Ovary (tissue), 7 donors: ENCODE measurements at regions not wholly inside any gene's neighbourhood (a gene's known extent, or its start where the extent isn't known, plus 50 kb on each side); places are given as distances from the start of the nearest gene placed in this dataset.

ENCODE experiments used
- DNase-seq, 5 donors: peaks; one replicate each; pipeline ENCODE4 v3.0.0-alpha.2; 2019 to 2020
- H3K27ac ChIP-seq, 2 donors: fragments of 200-600 bp; one replicate each; pipeline versions ENCODE4 v1.5.1 to v1.8.0; 2019 to 2022
- H3K27me3 ChIP-seq: fragments of 200-600 bp; one replicate; pipeline ENCODE4 v1.8.0; 2022
- H3K36me3 ChIP-seq: fragments of 200-600 bp; sonication (generic); one replicate; pipeline ENCODE4 v1.5.1; 2019
- H3K4me1 ChIP-seq: one replicate; pipeline ENCODE4 v1.8.1; 2013; ENCODE audit warnings: mild to moderate bottlenecking, moderate library complexity; ENCODE audit not compliant: insufficient read depth
- H3K4me3 ChIP-seq: fragments of 200-600 bp; sonication (generic); one replicate; pipeline ENCODE4 v1.5.1; 2017
- H3K9me3 ChIP-seq, 2 donors: fragments of 200-600 bp in 1 of 2; sonication (generic) in 1 of 2; one replicate each; pipeline versions ENCODE4 v1.5.1 to v1.8.1; 2013 to 2019; ENCODE audit warnings: mild to moderate bottlenecking in 1 of 2, moderate library complexity in 1 of 2
- EP300 ChIP-seq: sonication (generic); formaldehyde crosslinking; IDR thresholded peaks from one replicate; pipeline ENCODE4 v1.6.1; 2017; ENCODE audit warnings: antibody characterized with exemption
- POLR2A ChIP-seq: fragments of 450-650 bp; IDR thresholded peaks from one replicate; pipeline ENCODE4 v1.6.1; 2017; ENCODE audit warnings: antibody characterized with exemption, mild to moderate bottlenecking, moderate library complexity
- WGBS, 3 donors: extraction: QIAGEN DNeasy Blood & Tissue Kit in 1 of 3; methylation state at CpG; one replicate each; pipeline versions ENCODE4 v1.1.5 to v1.1.7; 2013 to 2017; 5-methylcytosine and 5-hydroxymethylcytosine counted together
- intact Hi-C, 4 donors: fragments of 100-400 bp; cut with DNase I; formaldehyde crosslinking; loops; one replicate each; pipeline versions ENCODE4 v1.11.0 to v1.15.1; 2022 to 2023
- TF ChIP-seq, protein P1 (sequence below), 3 donors: fragments of 450-650 bp in 2 of 3; fragments of 200-600 bp in 1 of 3; IDR thresholded peaks; one replicate each; pipeline versions ENCODE4 v1.5.1 to v1.8.0; 2016 to 2022; ENCODE audit warnings: antibody characterized with exemption in 3 of 3, mild to moderate bottlenecking in 1 of 3
- donor health status: DM: no; HTN: no; CAD: no; lungs with moderate emphysema.
- donor health status: DM: no; HTN: no; CAD: no.
- donor health status: Bipolar disorder and iron deficiency.
- donor health status: DM: no; HTN: no; CAD: no.
- donor health status: DM: yes; HTN: yes; CAD: no.

DNA sequence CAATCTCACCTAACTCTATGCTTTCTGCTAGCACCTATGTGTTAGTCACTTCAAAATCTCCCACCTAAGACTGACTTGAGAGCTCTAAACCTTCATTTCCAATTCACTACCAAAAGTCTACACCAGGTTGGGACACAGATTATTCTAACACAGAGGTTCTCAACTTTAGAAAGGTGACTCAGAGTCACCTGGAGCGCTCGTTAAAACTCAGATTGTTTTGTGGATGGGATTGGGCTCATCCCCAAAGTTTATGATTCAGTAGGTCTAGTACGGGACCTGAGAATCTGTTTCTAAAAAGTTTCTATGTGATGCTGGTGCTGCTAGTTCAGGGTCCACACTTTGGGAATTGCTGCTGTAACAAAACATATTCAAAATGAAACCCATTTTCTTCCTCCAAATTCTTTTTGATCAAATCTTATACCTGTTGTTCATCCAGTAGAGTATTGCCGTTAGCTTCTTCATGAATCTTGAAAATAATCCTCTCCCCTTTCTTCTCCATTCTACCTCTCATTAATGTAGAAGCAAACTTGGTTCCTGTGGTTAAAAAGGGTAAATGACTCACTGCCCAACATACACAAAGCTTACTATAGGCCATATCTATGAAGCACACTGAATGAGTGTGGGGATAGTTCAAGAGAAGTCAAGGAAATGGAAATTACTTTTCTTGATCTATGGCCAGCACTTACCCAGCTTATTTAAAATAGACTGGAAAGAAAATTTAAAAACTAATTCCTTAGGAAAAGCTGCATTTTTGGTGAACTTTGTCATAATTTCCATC lies 206.7 kb downstream of the KIF21A start:
- H3K36me3 ChIP-seq: no peaks in the 10 kb centered on the region
- WGBS, 3 donors: 88 to 90% (median 90%) methylated on average over 4 of the region's 4 CpGs
- no peak overlapping the region for H3K27ac ChIP-seq
- H3K4me1 ChIP-seq: no peaks in the 10 kb centered on the region
- no peaks in the 10 kb centered on the region for H3K9me3 ChIP-seq
- no peak overlapping the region for H3K4me3 ChIP-seq
- no peaks in the 10 kb centered on the region for H3K27me3 ChIP-seq
- DNase-seq: no peak
- intact Hi-C loops: no loop called here
- TF ChIP-seq, protein P1, sequence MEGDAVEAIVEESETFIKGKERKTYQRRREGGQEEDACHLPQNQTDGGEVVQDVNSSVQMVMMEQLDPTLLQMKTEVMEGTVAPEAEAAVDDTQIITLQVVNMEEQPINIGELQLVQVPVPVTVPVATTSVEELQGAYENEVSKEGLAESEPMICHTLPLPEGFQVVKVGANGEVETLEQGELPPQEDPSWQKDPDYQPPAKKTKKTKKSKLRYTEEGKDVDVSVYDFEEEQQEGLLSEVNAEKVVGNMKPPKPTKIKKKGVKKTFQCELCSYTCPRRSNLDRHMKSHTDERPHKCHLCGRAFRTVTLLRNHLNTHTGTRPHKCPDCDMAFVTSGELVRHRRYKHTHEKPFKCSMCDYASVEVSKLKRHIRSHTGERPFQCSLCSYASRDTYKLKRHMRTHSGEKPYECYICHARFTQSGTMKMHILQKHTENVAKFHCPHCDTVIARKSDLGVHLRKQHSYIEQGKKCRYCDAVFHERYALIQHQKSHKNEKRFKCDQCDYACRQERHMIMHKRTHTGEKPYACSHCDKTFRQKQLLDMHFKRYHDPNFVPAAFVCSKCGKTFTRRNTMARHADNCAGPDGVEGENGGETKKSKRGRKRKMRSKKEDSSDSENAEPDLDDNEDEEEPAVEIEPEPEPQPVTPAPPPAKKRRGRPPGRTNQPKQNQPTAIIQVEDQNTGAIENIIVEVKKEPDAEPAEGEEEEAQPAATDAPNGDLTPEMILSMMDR (IDR thresholded peaks at IDR 0.05): no peak
- TF ChIP-seq EP300: no peak
- TF ChIP-seq POLR2A: no peak

DNA sequence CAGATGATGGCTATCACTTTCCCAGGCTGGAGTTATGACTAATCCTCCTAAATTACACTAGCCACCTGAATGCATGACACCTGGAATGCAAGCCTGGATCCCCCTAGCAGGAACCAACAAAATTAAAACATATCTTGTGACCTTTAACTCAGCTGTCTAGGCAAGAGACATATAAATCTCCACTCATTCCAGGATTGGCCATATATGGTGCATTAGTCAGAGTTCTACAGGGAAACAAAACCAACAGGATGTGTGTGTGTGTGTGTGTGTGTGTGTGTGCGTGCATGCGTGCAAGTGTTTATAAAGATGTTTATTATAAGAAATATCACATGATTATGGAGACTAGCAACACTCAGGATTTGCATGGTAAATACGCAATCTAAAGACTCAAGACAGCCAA lies 212.8 kb downstream of the KIF21A start:
- Histone ChIP-seq H3K36me3 (no peaks in the 10 kb centered on the region), H3K27ac (no peak overlapping the region), H3K4me3 (no peak overlapping the region), H3K9me3 (no peaks in the 10 kb centered on the region), H3K4me1 (no peaks in the 10 kb centered on the region), H3K27me3 (no peaks in the 10 kb centered on the region)
- 65 to 77% (median 70%) methylated on average over 3 of the region's 3 CpGs for WGBS, 3 donors
- TF ChIP-seq POLR2A: no peak
- TF ChIP-seq, protein P1 (IDR thresholded peaks at IDR 0.05): no peak
- no peak for TF ChIP-seq EP300
- intact Hi-C loops: no loop called here
- DNase-seq: no peak

DNA sequence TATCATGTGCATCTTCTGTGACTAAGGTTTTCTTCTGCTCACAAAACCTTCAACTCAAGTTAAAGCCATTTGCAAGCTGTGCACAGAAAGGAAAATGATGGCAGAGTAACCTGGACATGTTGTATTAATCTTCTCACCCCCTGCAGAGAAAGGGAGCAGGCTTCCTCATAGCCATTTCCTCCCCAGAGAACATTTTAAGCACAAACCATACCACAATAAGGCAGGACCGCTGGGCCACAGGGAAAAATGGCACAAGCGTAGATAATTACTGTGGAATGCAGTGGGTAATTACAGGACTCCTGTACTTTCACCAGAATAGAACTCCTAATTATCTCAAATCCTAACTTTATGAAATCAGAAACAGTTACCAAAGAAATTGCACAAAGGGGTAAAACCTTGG lies 215.7 kb downstream of the KIF21A start:
- no peaks in the 10 kb centered on the region for H3K36me3 ChIP-seq
- H3K4me3 ChIP-seq: no peak overlapping the region
- TF ChIP-seq POLR2A (no peak), EP300 (no peak)
- TF ChIP-seq, protein P1 (IDR thresholded peaks at IDR 0.05): no peak
- intact Hi-C loops: no loop called here
- no peaks in the 10 kb centered on the region for H3K4me1 ChIP-seq
- H3K27me3 ChIP-seq: no peaks in the 10 kb centered on the region
- no peak overlapping the region for H3K27ac ChIP-seq
- no peaks in the 10 kb centered on the region for H3K9me3 ChIP-seq
- 64 to 73% (median 65%) methylated on average over 2 of the region's 2 CpGs for WGBS, 3 donors
- DNase-seq: no peak

DNA sequence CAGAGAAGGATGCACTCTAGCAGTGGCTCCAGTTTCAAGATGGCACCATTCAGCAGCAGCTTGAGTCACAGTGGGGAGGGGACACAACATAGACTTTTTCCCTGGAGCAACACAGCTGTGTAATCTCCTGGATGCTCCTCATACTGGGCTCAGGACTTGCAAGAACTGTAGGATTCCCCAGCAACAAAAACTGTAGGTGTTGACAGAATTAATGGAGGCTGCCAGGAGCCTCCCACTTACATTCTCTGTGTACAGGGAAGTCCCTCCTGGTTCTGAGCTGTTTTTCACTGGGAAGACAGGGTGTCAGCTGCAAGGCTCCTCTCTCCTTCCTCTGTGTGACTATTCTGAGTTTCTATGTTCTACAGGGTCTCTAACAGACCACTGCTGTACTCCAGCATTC lies 217.9 kb downstream of the KIF21A start:
- intact Hi-C loops: no loop called here
- H3K9me3 ChIP-seq: no peaks in the 10 kb centered on the region
- no peaks in the 10 kb centered on the region for H3K4me1 ChIP-seq
- no peak overlapping the region for H3K27ac ChIP-seq
- H3K36me3 ChIP-seq: no peaks in the 10 kb centered on the region
- no peak for DNase-seq
- H3K4me3 ChIP-seq: no peak overlapping the region
- TF ChIP-seq, protein P1 (IDR thresholded peaks at IDR 0.05): no peak
- no peaks in the 10 kb centered on the region for H3K27me3 ChIP-seq
